ENCODE measurements at regions not wholly inside any gene's neighbourhood (a gene's known extent, or its start where the extent isn't known, plus 50 kb on each side); places are given as distances from the start of the nearest gene placed in this dataset.
"Not testable (repeated sequence)": the region's sequence is repeated elsewhere in the genome, so short reads cannot be mapped to it uniquely, and the experiment has no call there.

DNA sequence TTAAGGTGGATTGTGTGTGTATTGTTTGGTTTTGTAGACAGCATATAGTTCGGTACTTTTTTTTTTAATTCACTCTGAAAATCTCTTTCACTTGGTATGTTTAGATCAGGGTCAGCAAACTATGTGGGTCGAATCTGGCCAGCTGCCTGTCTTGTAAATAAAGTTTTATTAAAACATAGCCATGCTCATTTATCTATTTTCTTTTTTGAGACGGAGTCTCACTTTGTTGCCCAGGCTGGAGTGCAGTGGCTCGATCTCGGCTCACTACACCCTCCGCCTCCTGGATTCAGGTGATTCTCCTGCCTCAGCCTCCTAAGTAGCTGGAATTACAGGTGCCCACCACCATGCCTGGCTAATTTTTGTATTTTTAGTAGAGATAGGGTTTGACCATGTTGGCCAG lies 72.4 kb upstream of the EZR start:
- DNase-seq; in situ Hi-C loops (cut with HindIII; ENCODE audit: low pct_ligation_motif_present, low pct_unique_long_range_greater_than_20kb, low sequenced_read_pairs): not testable (repeated sequence)

DNA sequence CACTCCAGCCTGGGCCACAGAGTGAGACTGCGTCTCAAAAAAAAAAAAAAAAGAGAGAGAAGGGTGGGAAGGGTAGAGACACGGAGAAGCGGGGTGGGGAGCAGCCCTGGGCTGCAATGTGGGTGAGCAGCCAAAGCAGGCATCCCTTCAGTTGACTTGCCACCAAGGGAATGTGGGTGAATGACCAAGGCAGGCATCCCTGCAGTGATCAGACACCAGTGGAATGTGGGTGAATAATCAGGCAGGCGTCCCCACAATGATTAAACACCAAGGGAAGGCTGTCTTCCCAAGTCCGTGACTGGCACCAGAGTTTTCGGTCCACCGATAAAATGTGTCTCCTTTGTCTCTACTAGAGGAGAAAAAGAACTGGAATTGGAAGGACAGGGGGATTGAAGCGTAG lies 69.0 kb upstream of the EZR start:
- DNase-seq = peak; percentile 76
- in situ Hi-C loops (cut with HindIII; ENCODE audit: low pct_ligation_motif_present, low pct_unique_long_range_greater_than_20kb, low sequenced_read_pairs) = not testable (repeated sequence)

DNA sequence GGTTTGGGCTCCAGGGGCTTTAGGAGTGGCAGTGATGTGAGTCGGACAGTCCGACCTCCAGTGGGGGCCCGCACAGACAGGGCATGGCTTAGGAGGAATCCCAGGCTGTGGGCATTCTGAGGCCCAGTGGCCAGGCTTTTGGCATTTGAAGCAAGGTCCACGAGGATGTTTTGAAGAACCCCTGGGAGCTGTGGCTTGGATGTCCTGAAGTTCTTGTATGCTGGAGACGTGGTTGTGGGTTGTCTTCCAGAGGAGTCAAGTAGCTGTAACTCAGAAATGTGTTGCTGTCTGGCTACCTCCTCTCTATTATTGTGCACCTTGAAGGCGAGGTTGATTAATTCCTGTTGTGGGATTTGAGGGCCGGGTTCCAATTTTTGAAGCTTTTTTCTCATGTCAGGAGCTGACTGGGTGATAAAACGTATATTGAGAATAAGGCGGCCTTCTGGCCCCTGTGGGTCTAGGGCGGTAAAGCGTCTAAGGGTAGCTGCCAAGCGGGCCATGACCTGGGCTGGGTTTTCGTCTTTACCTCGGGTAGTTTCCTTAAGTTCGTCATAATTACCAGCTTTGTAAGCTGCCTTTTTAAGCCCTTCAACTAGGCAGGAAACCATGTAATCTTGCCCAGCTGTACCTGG lies 67.3 kb upstream of the EZR start:
- in situ Hi-C loops (cut with HindIII; ENCODE audit: low pct_ligation_motif_present, low pct_unique_long_range_greater_than_20kb, low sequenced_read_pairs) = not testable (repeated sequence)

DNA sequence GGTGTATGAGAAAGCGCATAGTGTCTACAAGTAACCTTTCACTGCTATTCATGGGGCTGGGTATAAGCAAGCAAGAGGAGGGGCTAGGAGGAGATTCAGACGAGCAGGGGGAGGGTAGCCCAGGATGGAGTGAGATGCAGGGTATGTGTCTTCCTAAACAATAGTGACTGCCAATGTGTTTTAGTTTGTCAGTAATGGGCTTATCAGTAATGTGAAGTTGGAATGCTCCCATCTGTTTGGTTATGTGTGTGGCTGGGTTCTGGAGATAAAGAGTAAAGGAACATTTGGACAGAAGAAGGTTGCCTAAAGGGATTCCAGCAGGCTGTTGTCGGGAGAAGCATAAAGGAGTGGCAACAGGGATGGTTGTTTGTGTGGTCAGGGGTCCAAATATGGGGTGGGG lies 62.7 kb upstream of the EZR start:
- DNase-seq; in situ Hi-C loops (cut with HindIII; ENCODE audit: low pct_ligation_motif_present, low pct_unique_long_range_greater_than_20kb, low sequenced_read_pairs): not testable (repeated sequence)

More for the DNA sequence above, 67.3 kb upstream of the EZR start:
- DNase-seq = not testable (repeated sequence)

DNA sequence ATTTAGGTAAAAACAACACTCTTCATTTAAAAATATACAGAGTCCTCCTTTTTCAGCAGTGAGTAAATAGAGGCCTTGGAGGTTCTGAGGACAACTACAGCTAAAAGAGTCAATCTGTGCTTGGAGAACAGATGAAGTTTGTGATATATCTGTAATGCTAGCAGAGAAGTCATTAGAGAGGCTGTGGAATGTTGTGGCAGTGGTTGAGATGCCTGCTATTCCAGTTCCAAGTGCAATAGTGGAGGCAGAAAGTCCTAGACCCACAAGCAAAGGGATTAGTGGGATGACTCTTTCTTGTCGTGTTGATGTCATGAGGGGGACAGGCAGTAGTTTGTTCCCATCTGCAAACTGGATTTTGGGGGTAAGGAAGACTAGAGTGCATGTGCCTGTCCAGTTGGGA lies 62.1 kb upstream of the EZR start:
- in situ Hi-C loops (cut with HindIII; ENCODE audit: low pct_ligation_motif_present, low pct_unique_long_range_greater_than_20kb, low sequenced_read_pairs) = not testable (repeated sequence)

DNA sequence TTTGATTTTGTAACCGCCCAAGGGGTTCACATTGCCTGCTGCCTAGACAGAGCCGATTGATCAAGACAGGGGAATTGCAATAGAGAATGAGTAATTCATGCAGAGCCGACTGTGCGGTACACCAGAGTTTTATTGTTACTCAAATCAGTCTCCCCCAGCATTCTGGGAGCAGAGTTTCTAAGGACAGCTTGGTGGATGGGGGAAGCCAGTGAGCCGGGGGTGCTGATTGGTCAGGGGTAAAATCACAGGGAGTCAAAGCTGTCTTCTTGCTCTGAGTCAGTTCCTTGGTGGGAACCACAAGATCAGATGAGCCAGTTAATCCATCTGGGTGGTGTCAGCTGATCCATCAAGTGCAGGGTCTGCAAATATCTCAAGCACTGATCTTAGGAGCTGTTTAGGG lies 60.0 kb upstream of the EZR start:
- in situ Hi-C loops (cut with HindIII; ENCODE audit: low pct_ligation_motif_present, low pct_unique_long_range_greater_than_20kb, low sequenced_read_pairs) = no loop called here
- peak; percentile 14 for DNase-seq

More for the DNA sequence above, 62.1 kb upstream of the EZR start:
- not testable (repeated sequence) for DNase-seq

DNA sequence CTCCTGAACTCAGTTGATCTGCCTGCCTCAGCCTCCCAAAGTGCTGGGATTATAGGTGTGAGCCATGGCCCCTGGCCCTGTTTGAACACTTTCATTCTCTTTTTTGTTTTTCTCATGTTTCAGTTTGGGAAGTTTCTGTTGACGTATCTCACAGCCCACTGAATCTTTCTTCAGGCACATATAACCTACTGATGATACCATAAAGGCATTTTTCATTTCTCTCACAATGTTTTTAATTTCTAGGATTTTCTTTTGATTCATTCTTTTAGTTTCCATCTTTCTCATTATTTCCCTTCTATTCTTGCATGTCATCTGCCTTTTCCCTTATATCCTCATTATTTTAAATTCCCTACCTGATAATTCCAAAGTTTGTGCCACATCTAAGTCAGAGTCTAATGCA lies 58.5 kb upstream of the EZR start:
- in situ Hi-C loops (cut with HindIII; ENCODE audit: low pct_ligation_motif_present, low pct_unique_long_range_greater_than_20kb, low sequenced_read_pairs) = no loop called here
- DNase-seq = no peak

DNA sequence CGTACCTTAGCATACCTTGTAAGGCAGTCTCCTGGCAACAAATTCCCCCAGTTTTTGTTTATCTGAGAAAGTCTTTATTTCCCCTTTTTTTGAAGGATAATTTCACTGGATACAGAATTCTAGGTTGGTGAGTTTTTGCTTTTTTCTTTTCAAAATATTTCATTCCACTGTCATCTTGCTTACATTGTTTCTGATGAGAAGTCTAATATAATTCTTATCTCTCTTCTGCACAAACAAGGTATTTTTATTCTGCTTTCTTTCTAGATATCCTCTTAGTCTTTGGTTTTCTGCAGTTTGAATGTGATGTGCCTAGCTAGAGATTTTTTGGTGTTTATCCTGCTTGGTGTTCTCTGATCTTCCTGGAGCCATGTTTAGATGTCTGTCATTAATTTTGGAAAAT lies 57.7 kb upstream of the EZR start:
- no peak for DNase-seq
- in situ Hi-C loops (cut with HindIII; ENCODE audit: low pct_ligation_motif_present, low pct_unique_long_range_greater_than_20kb, low sequenced_read_pairs) = no loop called here

DNA sequence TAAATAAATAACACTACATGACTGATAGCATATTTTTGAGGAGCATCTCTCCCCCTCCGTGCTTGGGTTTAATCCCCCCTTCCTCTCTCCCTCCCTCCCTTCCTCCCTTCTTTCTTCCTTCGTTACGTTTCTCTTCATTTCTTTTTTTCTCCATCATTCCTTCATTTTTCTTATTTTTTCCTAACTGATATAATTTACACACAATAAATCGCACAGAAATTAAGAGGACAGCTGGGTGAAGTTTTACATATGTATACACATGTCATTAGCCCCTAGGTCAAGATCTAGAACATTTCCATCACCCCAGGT lies 51.4 kb upstream of the EZR start:
- DNase-seq = no peak
- in situ Hi-C loops (cut with HindIII; ENCODE audit: low pct_ligation_motif_present, low pct_unique_long_range_greater_than_20kb, low sequenced_read_pairs) = no loop called here

DNA sequence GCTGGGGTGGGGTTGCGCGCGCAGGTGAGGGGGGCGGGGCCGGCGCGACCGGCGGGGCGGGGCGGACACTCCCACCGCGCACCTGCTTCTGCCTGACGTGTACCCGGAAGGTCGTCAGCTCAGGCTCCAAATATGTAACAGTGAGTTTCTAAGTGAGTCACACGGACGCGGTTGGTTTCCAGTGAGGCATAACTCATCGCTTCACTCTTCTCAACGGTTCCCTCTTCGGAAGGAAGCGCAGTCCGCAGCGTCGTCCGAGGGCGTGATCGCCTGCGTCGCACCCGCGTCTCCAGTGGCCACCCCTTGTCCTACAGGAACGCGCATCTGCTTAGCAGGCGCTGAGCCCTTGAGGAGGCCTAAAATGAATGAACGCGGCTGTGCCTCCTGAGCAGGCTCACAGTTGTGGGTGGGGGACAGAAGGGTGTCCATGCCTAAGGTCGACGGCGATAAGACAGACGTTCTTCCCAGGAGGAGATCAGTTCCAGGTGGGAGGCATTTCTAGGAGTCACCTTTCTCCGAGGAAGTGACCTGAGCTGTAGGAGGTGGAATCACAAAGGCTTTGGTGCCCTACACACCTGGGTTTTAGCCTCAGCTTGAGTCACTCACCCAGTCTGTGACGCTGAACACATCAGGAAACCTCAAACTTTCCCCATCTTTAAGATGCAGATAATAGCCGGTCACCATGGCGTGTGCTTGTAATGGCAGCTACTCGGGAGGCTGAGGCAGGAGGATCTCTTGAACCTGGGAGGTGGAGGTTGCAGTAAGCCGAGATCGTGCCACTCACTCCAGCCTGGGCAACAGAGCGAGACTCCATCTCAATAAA lies 50.9 kb upstream of the EZR start:
- in situ Hi-C loops (cut with HindIII; ENCODE audit: low pct_ligation_motif_present, low pct_unique_long_range_greater_than_20kb, low sequenced_read_pairs) = no loop called here
- DNase-seq = peak; percentile 98

DNA sequence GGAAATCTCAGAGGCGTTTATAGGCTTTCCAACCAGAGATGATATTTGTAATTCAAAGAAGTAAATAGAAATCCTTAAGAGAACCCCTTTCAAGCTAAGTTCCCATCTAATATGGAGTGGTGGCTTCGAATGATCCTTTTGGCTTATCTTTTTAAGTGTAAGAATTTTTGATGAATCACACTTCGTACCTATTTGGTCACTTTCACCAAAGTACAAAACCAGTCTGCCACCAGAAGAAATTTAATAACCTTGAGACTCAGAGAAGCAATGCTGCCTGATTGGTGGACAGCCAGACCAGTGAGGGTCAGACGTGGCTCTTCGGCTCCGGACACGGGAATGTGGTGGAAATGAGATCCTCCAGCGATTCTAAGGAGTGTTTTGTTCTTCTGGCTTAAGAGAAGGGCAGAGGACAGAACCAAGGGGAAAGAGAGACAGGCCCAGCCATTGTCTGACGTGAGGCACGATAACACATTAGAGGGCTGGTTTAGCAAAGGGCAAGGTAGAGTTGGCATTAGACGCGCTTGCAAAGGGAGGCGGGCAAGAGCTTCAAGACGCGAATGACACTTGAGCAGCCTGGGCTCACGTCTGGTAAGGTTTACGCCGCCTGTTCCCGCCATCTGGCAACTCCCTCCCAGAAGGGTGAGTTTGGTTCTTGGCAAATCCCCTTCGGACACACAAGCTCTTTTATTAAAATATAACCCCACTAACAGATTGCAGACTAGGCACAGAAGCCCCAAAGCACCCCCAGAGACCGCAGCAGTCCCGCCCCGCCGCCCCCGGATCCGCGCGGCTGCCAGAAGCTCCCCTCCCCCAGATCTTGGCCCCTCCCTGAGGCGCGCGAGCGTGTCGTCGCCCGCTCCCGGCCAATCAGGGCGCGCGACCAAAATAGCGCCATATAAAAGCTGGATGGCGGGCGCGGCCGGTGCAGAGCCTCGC lies 50.0 kb upstream of the EZR start:
- in situ Hi-C loops (cut with HindIII; ENCODE audit: low pct_ligation_motif_present, low pct_unique_long_range_greater_than_20kb, low sequenced_read_pairs) = no loop called here
- DNase-seq = peak; percentile 94

Measured in ACHN (cell line).